MG63 (cell line): ENCODE measurements at regions not wholly inside any gene's neighbourhood (a gene's known extent, or its start where the extent isn't known, plus 50 kb on each side); places are given as distances from the start of the nearest gene placed in this dataset.

Source experiments
- DNase-seq: peaks from one replicate; pipeline ENCODE4 v3.0.0-alpha.2; 2020
- H3K27me3 ChIP-seq: fragments of 250-450 bp; sonication (Bioruptor Pico); 2 replicates; pipeline ENCODE4 v1.5.1; 2020; ENCODE audit warnings: mild to moderate bottlenecking, moderate library complexity
- H3K36me3 ChIP-seq: fragments of 250-450 bp; sonication (Bioruptor Pico); 2 replicates; pipeline ENCODE4 v1.5.1; 2020; ENCODE audit warnings: mild to moderate bottlenecking, moderate library complexity
- H3K4me3 ChIP-seq: fragments of 250-450 bp; sonication (Bioruptor Pico); 2 replicates; pipeline ENCODE4 v1.5.1; 2020; ENCODE audit warnings: mild to moderate bottlenecking, moderate library complexity
- H3K9me3 ChIP-seq: fragments of 250-450 bp; sonication (Bioruptor Pico); 2 replicates; pipeline ENCODE4 v1.5.1; 2020; ENCODE audit warnings: mild to moderate bottlenecking, moderate library complexity

DNA sequence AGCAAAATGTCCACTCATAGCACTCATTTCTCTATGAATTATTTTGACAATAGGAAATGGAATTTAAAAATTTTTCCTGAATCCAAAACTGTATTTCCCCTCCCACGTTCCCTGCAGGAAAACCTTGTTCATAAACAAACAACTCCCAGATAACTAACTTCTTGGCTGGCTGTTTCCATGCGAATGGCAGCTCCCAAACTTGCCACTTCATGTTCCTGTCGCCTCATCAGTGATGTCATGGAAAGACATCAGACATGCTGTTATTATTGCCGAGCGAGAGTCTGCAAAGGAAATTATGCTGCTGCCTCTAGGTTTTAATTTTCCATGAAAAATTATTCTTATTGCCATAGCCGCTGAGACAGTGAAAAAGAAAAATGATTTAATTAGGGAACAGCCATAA is 117.0 kb upstream of the RIOK3 start:
- no peak overlapping the region for H3K4me3 ChIP-seq
- H3K9me3 ChIP-seq: no peaks in the 10 kb centered on the region
- no peaks in the 10 kb centered on the region for H3K36me3 ChIP-seq
- no peak for DNase-seq
- no peaks in the 10 kb centered on the region for H3K27me3 ChIP-seq

DNA sequence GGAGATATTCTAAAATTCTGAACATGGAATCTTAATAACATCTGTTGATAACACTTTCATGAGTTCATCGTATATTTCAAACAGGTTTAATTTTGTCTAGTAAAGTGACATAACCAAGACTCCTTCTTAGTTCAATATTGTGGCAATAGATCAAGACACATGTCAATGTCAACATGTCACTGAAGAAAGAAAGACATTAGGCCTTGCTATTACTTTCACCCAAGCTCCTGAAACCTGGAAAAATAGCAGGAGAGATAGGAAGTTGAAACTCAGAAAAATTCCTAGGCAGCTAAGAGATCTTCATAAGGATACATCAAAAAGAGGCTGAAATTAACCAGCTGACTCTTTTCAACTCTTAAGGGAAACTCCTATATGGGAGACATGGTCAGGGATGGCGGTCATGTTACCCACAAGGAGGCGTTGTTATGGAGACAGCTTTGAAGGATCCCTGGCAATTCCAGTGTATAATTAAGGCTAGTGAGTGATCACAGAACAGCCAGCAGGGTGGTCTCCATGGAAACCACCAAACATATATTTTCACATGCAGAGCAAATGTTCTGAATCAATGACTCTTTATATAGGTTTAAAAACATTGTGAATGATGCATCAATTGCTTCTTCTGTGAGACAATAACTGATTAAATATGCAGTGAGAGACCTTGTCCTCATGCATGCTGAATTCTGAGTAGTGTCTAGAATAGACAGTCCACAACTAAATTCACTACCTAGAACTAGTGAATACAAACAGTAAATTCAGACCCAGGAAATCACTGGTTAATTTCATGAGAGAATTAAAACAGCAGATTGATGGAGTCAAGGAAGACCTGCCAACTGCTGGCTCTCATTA is 115.3 kb upstream of the RIOK3 start:
- Histone ChIP-seq H3K4me3 (no peak overlapping the region), H3K9me3 (no peaks in the 10 kb centered on the region), H3K27me3 (no peaks in the 10 kb centered on the region), H3K36me3 (no peaks in the 10 kb centered on the region)
- DNase-seq: no peak

GRCh38 chr18:23340661-23341060 is 112.4 kb upstream of the RIOK3 start:
- Histone ChIP-seq H3K4me3 (no peak overlapping the region), H3K36me3 (no peaks in the 10 kb centered on the region), H3K27me3 (no peaks in the 10 kb centered on the region), H3K9me3 (no peaks in the 10 kb centered on the region)
- DNase-seq: no peak

GRCh38 chr18:23341383-23341782 is 111.7 kb upstream of the RIOK3 start:
- H3K9me3 ChIP-seq: no peaks in the 10 kb centered on the region
- no peak overlapping the region for H3K4me3 ChIP-seq
- DNase-seq: peak; percentile 38
- no peaks in the 10 kb centered on the region for H3K27me3 ChIP-seq
- H3K36me3 ChIP-seq: no peaks in the 10 kb centered on the region

GRCh38 chr18:23341983-23342382 is 111.1 kb upstream of the RIOK3 start:
- Histone ChIP-seq H3K9me3 (no peaks in the 10 kb centered on the region), H3K4me3 (no peak overlapping the region), H3K27me3 (no peaks in the 10 kb centered on the region), H3K36me3 (no peaks in the 10 kb centered on the region)
- no peak for DNase-seq

DNA sequence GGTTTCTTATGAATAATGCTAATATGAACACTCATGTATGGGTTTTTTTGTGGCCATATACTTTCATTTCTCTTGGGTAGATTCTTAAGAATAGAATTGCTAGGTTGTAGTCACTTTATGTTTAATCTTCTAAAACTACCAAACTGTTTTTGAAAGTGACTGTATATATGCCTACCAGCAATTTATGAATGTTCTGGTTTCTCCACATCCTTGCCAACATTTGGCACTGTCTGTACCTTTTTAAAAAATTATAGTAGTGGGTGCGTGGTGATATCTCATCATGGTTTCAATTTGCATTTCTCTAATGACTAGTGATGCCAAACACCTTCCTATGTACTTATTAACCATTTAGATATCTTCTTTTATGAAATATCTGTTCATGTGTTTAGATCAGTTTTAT is 110.6 kb upstream of the RIOK3 start:
- DNase-seq: no peak
- H3K27me3 ChIP-seq: no peaks in the 10 kb centered on the region
- H3K9me3 ChIP-seq: no peaks in the 10 kb centered on the region
- H3K36me3 ChIP-seq: no peaks in the 10 kb centered on the region
- no peak overlapping the region for H3K4me3 ChIP-seq

DNA sequence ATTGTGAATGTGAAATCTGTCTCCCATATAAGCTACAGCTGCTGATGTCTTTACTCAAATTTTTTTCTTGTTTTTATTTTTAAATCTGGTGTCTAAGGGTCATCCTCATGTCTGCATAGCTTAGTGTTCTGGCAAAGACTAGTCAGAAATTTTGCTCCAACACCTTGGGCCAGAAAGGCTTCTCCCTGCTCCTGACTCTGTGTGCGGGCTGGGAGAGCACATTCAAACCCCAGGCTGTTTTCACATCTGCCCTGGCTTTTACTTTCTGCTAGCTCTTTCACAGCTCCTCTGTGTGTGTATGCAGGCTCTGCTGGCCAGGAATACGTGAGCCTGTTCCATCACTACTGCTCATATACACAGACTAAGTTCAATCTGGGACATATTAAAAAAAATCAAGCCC is 102.9 kb upstream of the RIOK3 start:
- Histone ChIP-seq H3K4me3 (no peak overlapping the region), H3K9me3 (no peaks in the 10 kb centered on the region), H3K36me3 (no peaks in the 10 kb centered on the region; the same call in 1 of the 2 replicates), H3K27me3 (no peaks in the 10 kb centered on the region)
- DNase-seq: no peak

DNA sequence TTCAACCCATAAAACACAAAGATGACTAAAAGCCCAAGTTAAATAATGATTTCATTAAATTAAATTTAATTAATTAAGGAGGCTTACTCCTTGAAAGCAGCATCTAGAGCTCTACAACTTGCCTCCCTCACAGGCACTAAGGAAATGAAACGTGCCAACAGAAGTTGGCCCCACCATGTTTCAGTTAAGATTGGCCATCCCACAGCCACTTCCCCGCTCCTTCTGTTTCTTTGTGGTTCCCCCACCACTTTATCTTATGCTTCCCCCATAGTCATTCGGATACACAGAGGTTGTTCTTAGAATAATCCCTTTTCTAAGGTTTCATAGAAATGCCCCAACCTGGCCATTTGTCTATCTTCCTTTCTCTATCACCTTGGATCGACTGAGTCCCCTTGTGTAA is 101.6 kb upstream of the RIOK3 start:
- no peak overlapping the region for H3K4me3 ChIP-seq
- no peaks in the 10 kb centered on the region for H3K9me3 ChIP-seq
- H3K36me3 ChIP-seq: no peaks in the 10 kb centered on the region; the same call in 1 of the 2 replicates
- no peaks in the 10 kb centered on the region for H3K27me3 ChIP-seq
- no peak for DNase-seq

GRCh38 chr18:23352042-23352441 is 101.0 kb upstream of the RIOK3 start:
- H3K36me3 ChIP-seq: no peaks in the 10 kb centered on the region; the same call in 1 of the 2 replicates
- no peak for DNase-seq
- no peaks in the 10 kb centered on the region for H3K27me3 ChIP-seq
- H3K4me3 ChIP-seq: no peak overlapping the region
- H3K9me3 ChIP-seq: no peaks in the 10 kb centered on the region

GRCh38 chr18:23353459-23353858 is 99.6 kb upstream of the RIOK3 start:
- Histone ChIP-seq H3K36me3 (no peaks in the 10 kb centered on the region; the same call in 1 of the 2 replicates), H3K4me3 (no peak overlapping the region), H3K27me3 (no peaks in the 10 kb centered on the region), H3K9me3 (no peaks in the 10 kb centered on the region)
- no peak for DNase-seq

- no peaks in the 10 kb centered on the region for H3K9me3 ChIP-seq
- no peaks in the 10 kb centered on the region for H3K27me3 ChIP-seq
- peak; percentile 58 for DNase-seq
These were observed 98.5 kb upstream of the RIOK3 start for GRCh38 chr18:23354625-23355024.

DNA sequence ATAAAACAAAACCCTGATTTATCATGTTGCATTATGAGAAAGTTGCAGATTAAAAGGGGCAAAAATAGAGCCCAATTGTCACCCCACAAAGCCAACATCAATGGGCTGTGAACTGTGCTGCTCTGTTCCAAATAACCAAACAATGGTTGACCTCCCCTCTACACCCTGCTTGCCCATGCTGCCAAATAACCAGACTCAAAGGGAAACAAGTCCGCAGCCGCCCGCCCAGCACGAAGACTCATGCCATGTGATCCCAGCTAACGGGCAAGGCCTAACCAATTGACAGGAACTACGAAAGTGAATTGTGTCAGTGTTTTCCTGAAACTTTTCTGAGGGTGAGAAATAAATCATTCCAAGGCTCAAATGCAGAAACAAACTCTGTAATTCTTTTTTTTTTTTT is 97.9 kb upstream of the RIOK3 start:
- Histone ChIP-seq H3K36me3 (no peaks in the 10 kb centered on the region), H3K4me3 (no peak overlapping the region), H3K9me3 (no peaks in the 10 kb centered on the region), H3K27me3 (no peaks in the 10 kb centered on the region)
- no peak for DNase-seq

More at GRCh38 chr18:23354625-23355024, 98.5 kb upstream of the RIOK3 start:
- Histone ChIP-seq H3K4me3 (no peak overlapping the region), H3K36me3 (no peaks in the 10 kb centered on the region; the same call in 1 of the 2 replicates)

DNA sequence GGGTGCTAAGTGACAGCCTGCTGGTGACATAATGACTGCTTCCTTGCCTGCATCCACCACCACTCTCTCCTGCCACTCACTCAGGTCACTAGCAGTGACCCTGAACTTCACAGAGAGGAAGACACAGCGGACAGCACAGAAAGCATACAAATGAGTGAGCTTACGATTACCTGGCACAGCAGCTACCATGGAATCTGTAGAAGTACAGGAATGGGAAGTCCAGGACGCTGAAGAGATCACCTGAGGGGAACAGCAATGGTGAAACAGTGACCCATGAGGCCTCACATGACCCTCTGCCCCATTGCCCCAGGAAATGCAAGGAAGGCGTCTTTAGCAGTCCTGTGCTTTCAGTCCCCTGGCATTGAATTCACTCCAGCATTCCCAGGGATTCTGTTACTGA is 96.7 kb upstream of the RIOK3 start:
- no peaks in the 10 kb centered on the region for H3K9me3 ChIP-seq
- no peak overlapping the region for H3K4me3 ChIP-seq
- no peaks in the 10 kb centered on the region for H3K27me3 ChIP-seq
- DNase-seq: no peak
- H3K36me3 ChIP-seq: no peaks in the 10 kb centered on the region

- no peak overlapping the region for H3K4me3 ChIP-seq
- no peak for DNase-seq
- H3K9me3 ChIP-seq: no peaks in the 10 kb centered on the region
- H3K27me3 ChIP-seq: no peaks in the 10 kb centered on the region
- no peaks in the 10 kb centered on the region for H3K36me3 ChIP-seq
These were observed 96.0 kb upstream of the RIOK3 start for GRCh38 chr18:23356915-23357601.

DNA sequence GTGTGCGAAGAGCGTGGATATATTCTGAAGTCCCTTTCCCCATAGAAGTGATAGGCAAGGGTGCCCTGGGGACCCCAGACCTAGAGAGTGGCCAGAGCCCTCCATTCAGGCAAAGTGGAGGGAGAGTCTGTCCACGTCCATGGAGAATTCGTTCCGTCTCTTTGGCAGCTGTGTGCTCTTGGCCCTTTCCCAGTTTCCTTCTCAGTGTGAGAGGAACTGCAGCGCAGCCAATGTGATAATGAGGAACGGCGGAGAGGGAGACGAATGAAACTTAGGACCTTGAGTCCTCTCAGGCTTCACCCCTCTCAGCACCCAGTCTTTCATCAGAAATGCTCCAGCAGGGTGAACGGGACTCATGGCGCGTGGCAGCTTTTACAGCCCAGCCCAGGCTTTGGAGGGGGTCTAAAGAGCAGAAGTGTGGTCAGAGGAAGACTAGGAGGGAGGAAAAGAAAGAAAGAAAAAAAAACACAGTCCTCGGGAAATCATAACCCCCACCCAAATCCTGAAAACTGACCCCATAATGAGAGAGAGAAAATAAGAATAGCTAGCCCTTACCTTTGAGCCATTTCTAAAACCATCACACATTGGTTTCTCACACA is 95.0 kb upstream of the RIOK3 start:
- Histone ChIP-seq H3K27me3 (no peaks in the 10 kb centered on the region), H3K4me3 (no peak overlapping the region), H3K9me3 (no peaks in the 10 kb centered on the region), H3K36me3 (no peaks in the 10 kb centered on the region)
- DNase-seq: no peak

DNA sequence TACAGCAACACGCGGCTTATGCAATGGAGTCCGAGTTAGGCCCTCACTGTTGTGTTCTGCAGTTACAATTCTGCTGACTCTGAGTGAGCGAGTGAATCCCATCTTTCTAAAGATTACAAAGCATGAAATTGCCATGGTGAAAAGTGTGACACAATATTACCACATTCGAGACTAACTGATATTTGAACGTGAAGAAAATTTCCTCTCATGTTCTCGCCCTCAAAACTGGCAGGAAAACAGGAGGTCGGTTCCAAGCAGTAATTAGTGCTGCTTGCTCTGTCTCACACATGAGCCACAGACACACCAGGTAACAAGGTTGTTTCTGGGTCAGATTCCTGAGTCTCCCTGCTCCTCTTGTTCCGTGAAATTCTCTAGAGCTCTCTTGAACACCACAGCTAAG is 93.7 kb upstream of the RIOK3 start:
- no peak for DNase-seq
- H3K27me3 ChIP-seq: no peaks in the 10 kb centered on the region

DNA sequence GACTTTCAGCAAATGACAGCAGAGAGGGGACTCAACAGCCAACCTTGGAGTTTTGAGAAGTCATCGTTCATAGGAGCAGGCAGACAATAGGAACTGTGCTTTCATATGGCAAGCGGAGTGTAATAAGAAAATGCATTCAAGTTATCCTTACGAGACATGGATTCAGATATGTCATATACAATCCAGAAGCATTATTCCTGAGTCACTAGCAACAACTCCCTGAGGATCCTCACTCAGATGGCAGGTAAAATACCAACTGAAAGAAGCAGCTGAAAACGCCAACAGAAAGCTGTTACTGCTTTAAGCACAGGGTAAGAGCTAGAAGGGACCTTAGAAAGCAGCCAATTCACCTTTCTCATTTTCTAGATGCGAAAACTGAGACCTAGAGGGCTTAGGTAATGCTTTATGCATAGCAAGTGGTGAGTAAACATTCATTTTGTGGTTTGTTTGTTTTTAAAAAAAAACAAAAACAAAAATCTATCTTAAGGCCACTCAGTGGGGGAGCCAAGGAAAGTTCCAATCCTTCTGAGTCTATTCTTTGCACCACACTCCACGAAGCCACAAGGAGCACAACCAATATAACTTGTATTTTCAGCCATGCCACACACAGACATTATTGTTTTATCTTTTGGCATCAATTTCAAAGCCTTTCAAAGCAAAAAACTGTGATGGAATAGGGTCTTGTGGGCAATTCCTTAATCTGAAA is 89.1 kb upstream of the RIOK3 start:
- H3K27me3 ChIP-seq: no peaks in the 10 kb centered on the region
- no peak overlapping the region for H3K4me3 ChIP-seq
- DNase-seq: no peak

More for the DNA sequence above, 93.7 kb upstream of the RIOK3 start:
- Histone ChIP-seq H3K36me3 (no peaks in the 10 kb centered on the region), H3K4me3 (no peak overlapping the region), H3K9me3 (no peaks in the 10 kb centered on the region)

More for the DNA sequence above, 89.1 kb upstream of the RIOK3 start:
- Histone ChIP-seq H3K9me3 (no peaks in the 10 kb centered on the region), H3K36me3 (no peaks in the 10 kb centered on the region)
